IMR-90 (cell line): ENCODE measurements at regions not wholly inside any gene's neighbourhood (a gene's known extent, or its start where the extent isn't known, plus 50 kb on each side); places are given as distances from the start of the nearest gene placed in this dataset.

ENCODE experiments used
- ATAC-seq: fragments of 200-7000 bp; cut with Tn5 transposase; 2 replicates; pipeline ENCODE4 v1.9.1; 2020; ENCODE audit warnings: low read depth, mild to moderate bottlenecking, moderate library complexity
- BruUV-seq: library from RNA; stranded (reverse); fragments of 400-500 nt; replicated peaks from 2 replicates; lab custom pipeline; 2021; lab: Mats Ljungman, UMichigan
- CTCF ChIA-PET: fragments of 300-600 bp; formaldehyde crosslinking; extraction: SDS; loops from one replicate; lab custom pipeline; 2021; ENCODE audit warnings: antibody characterized with exemption; lab: Yijun Ruan, JAX
- POLR2A ChIA-PET: fragments of 300-600 bp; sonication (Branson Sonifier 250); formaldehyde crosslinking; loops from one replicate; lab custom pipeline; 2022; ENCODE audit warnings: antibody characterized with exemption; ENCODE audit not compliant: unreplicated experiment; lab: Charles Lee
- DNase-seq: peaks from one replicate; pipeline ENCODE4 v3.0.0; 2013
- H2AFZ ChIP-seq: replicated peaks from 2 replicates; pipeline ENCODE3; 2013; ENCODE audit warnings: low read length, mild to moderate bottlenecking; ENCODE audit not compliant: poor library complexity
- H2AK5ac ChIP-seq: 2 replicates; pipeline ENCODE4 v1.6.1; 2013; ENCODE audit warnings: low read depth, low read length, inconsistent platforms
- H2AK9ac ChIP-seq: replicated peaks from 2 replicates; pipeline ENCODE3; 2013; ENCODE audit warnings: mild to moderate bottlenecking, low read depth, low read length, moderate library complexity; ENCODE audit not compliant: poor library complexity
- H2BK120ac ChIP-seq: 2 replicates; pipeline ENCODE4 v1.6.1; 2013; ENCODE audit warnings: low read depth, low read length, inconsistent platforms
- H2BK15ac ChIP-seq: 3 replicates; pipeline ENCODE4 v1.6.1; 2013; ENCODE audit warnings: low read depth, low read length, inconsistent platforms
- H2BK20ac ChIP-seq: 2 replicates; pipeline ENCODE4 v1.6.1; 2013; ENCODE audit warnings: low read depth, mild to moderate bottlenecking, inconsistent platforms, low read length, moderate library complexity
- H2BK5ac ChIP-seq: 2 replicates; pipeline ENCODE4 v1.6.1; 2013; ENCODE audit warnings: mild to moderate bottlenecking, low read depth, low read length, inconsistent platforms; ENCODE audit not compliant: poor library complexity, severe bottlenecking
- H3K14ac ChIP-seq: replicated peaks from 2 replicates; pipeline ENCODE4 v1.6.1; 2013; ENCODE audit warnings: low read depth, low read length, inconsistent platforms
- H3K18ac ChIP-seq: 2 replicates; pipeline ENCODE4 v1.6.1; 2013; ENCODE audit warnings: low read depth, low read length, control low read depth
- H3K23ac ChIP-seq: 2 replicates; pipeline ENCODE4 v1.6.1; 2013; ENCODE audit warnings: low read depth, low read length, inconsistent platforms
- H3K27ac ChIP-seq: 2 replicates; pipeline ENCODE4 v1.5.1; 2013; ENCODE audit warnings: mild to moderate bottlenecking, control low read depth, low read length; ENCODE audit not compliant: insufficient read depth
- H3K27me3 ChIP-seq: 2 replicates; pipeline ENCODE4 v1.6.1; 2013; ENCODE audit warnings: low read length; ENCODE audit not compliant: control insufficient read depth, insufficient read depth
- H3K36me3 ChIP-seq: 2 replicates; pipeline ENCODE4 v1.6.1; 2013; ENCODE audit warnings: low read length, mixed read lengths; ENCODE audit not compliant: control insufficient read depth, insufficient read depth
- H3K4ac ChIP-seq: 2 replicates; pipeline ENCODE4 v1.6.1; 2013; ENCODE audit warnings: low read depth, low read length, inconsistent platforms
- H3K4me1 ChIP-seq: 2 replicates; pipeline ENCODE4 v1.6.1; 2013; ENCODE audit warnings: low read length, mixed read lengths; ENCODE audit not compliant: control insufficient read depth, insufficient read depth
- H3K4me2 ChIP-seq: 2 replicates; pipeline ENCODE4 v1.6.1; 2013; ENCODE audit warnings: low read depth, mild to moderate bottlenecking, control low read depth, low read length, moderate library complexity
- H3K4me3 ChIP-seq: 2 replicates; pipeline ENCODE4 v1.5.1; 2013; ENCODE audit warnings: low read depth, mild to moderate bottlenecking, control low read depth, low read length, moderate library complexity; ENCODE audit not compliant: insufficient read depth
- H3K56ac ChIP-seq: 2 replicates; pipeline ENCODE4 v1.6.1; 2013; ENCODE audit warnings: low read length, inconsistent platforms; ENCODE audit not compliant: insufficient read depth; ENCODE audit errors: extremely low read depth
- H3K79me1 ChIP-seq, 2 experiments: 2 replicates each; pipeline ENCODE4 v1.6.1; 2013; ENCODE audit warnings: low read length in 2 of 2, inconsistent platforms in 1 of 2, low read depth in 1 of 2
- H3K9ac ChIP-seq: 2 replicates; pipeline ENCODE4 v1.6.1; 2013; ENCODE audit warnings: low read depth, low read length, control low read depth
- H3K9me1 ChIP-seq: 2 replicates; pipeline ENCODE4 v1.6.1; 2013; ENCODE audit warnings: low read length, inconsistent platforms; ENCODE audit not compliant: insufficient read depth
- H3K9me3 ChIP-seq: 2 replicates; pipeline ENCODE4 v1.6.1; 2013; ENCODE audit warnings: low read length; ENCODE audit not compliant: control insufficient read depth, insufficient read depth
- H4K20me1 ChIP-seq: 2 replicates; pipeline ENCODE4 v1.6.1; 2013; ENCODE audit warnings: low read length, inconsistent platforms; ENCODE audit not compliant: insufficient read depth
- H4K5ac ChIP-seq: 2 replicates; pipeline ENCODE4 v1.6.1; 2013; ENCODE audit warnings: mild to moderate bottlenecking, low read depth, low read length, control low read depth
- H4K8ac ChIP-seq, 2 experiments: 2 replicates each; pipeline ENCODE4 v1.6.1; 2013; ENCODE audit warnings: low read depth in 2 of 2, low read length in 2 of 2, control low read depth in 1 of 2, inconsistent platforms in 1 of 2
- H4K91ac ChIP-seq: 2 replicates; pipeline ENCODE4 v1.6.1; 2013; ENCODE audit warnings: low read depth, low read length, inconsistent platforms; ENCODE audit not compliant: insufficient read depth
- BHLHE40 ChIP-seq: fragments of 150-350 bp; IDR thresholded peaks from 2 replicates; pipeline ENCODE4 v1.6.1; 2016; ENCODE audit warnings: mild to moderate bottlenecking, low read depth, low read length
- CEBPB ChIP-seq: IDR thresholded peaks from 2 replicates; pipeline ENCODE4 v1.6.1; 2012; ENCODE audit warnings: low read depth, low read length, improper control_type of control experiment
- ELK1 ChIP-seq: fragments of 150-350 bp; IDR thresholded peaks from 2 replicates; pipeline ENCODE4 v1.6.1; 2016; ENCODE audit warnings: low read depth, mild to moderate bottlenecking, low read length, moderate library complexity, borderline replicate concordance
- MAFK ChIP-seq: IDR thresholded peaks from 2 replicates; pipeline ENCODE4 v1.6.1; 2012; ENCODE audit warnings: low read depth, low read length, improper control_type of control experiment
- MAZ ChIP-seq: IDR thresholded peaks from 2 replicates; pipeline ENCODE4 v1.6.1; 2012; ENCODE audit warnings: low read depth, mild to moderate bottlenecking, low read length, improper control_type of control experiment, moderate library complexity, borderline replicate concordance
- MXI1 ChIP-seq: IDR thresholded peaks from 2 replicates; pipeline ENCODE4 v1.6.1; 2012; ENCODE audit warnings: low read depth, mild to moderate bottlenecking, low read length, moderate library complexity, borderline replicate concordance
- NFE2L2 ChIP-seq: fragments of 150-350 bp; IDR thresholded peaks from 2 replicates; pipeline ENCODE4 v1.6.1; 2016; ENCODE audit warnings: low read depth, mild to moderate bottlenecking, low read length
- POLR2A ChIP-seq: IDR thresholded peaks from 2 replicates; pipeline ENCODE4 v1.6.1; 2012; ENCODE audit warnings: mild to moderate bottlenecking, low read depth, low read length
- RAD21 ChIP-seq: IDR thresholded peaks from 2 replicates; pipeline ENCODE4 v1.6.1; 2012; ENCODE audit warnings: low read length, improper control_type of control experiment
- RCOR1 ChIP-seq: IDR thresholded peaks from 2 replicates; pipeline ENCODE4 v1.6.1; 2012; ENCODE audit warnings: mild to moderate bottlenecking, low read length, improper control_type of control experiment; ENCODE audit not compliant: insufficient replicate concordance
- RFX5 ChIP-seq: IDR thresholded peaks from 2 replicates; pipeline ENCODE4 v1.8.0; 2012; ENCODE audit warnings: low read depth, mild to moderate bottlenecking, low read length, moderate library complexity
- SMC3 ChIP-seq: fragments of 150-350 bp; IDR thresholded peaks from 2 replicates; pipeline ENCODE4 v1.6.1; 2016; ENCODE audit warnings: low read depth, mild to moderate bottlenecking, antibody characterized with exemption, low read length, moderate library complexity
- WGBS, 2 experiments: methylation state at CpG; one replicate each; pipeline versions ENCODE4 v1.1.5 to v1.1.7; 2013; ENCODE audit warnings: missing lambda C conversion rate in 2 of 2; ENCODE audit not compliant: insufficient read length in 1 of 2; ENCODE audit errors: extremely low coverage in 2 of 2; 5-methylcytosine and 5-hydroxymethylcytosine counted together
- dilution Hi-C: fragments of 300-500 bp; cut with HindIII; formaldehyde crosslinking; loops from one replicate; pipeline ENCODE4 v1.14.3; 2018; ENCODE audit warnings: low sequenced_read_pairs; ENCODE audit not compliant: unreplicated experiment
- in situ Hi-C: fragments of 300-500 bp; cut with MboI; formaldehyde crosslinking; loops from 3 replicates; pipeline ENCODE4 v1.14.3; 2019; ENCODE audit warnings: low sequenced_read_pairs, inconsistent platforms, mixed read lengths
- intact Hi-C: fragments of 100-400 bp; cut with micrococcal nuclease; formaldehyde crosslinking; loops from 2 replicates; pipeline ENCODE4 v1.10.0; 2022
- TF ChIP-seq, protein P1 (sequence below): conservative IDR thresholded peaks from 2 replicates; pipeline ENCODE4 v1.5.1; 2012; ENCODE audit warnings: mild to moderate bottlenecking, low read depth, low read length, improper control_type of control experiment
- TF ChIP-seq, protein P2 (sequence below): fragments of 150-350 bp; IDR thresholded peaks from 2 replicates; pipeline ENCODE4 v1.6.1; 2017; ENCODE audit warnings: mild to moderate bottlenecking, antibody characterized with exemption, low read length, low read depth

DNA sequence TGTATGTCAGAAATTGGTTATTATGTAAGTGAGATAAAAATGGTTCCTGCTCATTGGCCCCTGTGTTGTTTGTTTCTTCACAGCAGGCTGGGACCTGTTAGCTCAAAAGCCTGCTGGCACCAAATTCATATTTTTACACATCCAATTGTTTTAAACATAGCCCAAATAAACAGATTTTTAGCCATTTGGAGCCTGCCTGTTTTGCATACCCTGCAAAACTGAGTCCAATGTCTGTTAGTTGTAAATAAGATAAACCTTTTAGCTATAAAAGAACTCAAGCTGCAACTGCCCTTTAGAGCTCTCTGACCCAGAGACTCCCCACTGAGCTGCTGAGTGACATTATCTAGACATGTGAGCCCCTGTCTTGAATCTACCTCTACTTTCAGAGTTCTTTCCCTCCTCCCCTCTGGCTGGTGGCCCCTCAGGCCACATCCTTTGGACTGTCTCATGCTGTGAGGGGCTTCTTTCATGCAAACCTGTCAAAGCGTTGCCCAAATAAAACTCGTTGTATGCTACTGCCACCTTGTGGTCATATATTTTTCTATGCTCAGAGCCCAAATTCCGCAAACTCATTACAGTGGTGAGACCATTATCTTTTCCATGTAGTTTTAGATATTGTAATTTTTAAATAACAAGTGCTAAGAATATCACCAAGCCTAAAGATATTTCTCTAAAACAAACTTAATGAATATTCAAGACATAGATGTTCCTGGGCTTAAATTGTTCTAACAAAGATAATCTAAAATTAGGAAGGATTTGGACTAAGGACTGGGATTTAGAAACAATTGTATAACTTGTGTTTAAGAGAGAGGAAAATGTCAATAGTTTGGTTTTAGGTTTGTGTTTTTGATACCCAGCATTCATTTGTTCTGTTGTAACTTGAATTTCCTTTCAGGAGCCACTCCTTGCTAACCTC lies 337.9 kb downstream of the AACS start:
- no peaks in the 10 kb centered on the region for H4K20me1 ChIP-seq
- no peak for ATAC-seq
- H3K4me1 ChIP-seq: no peaks in the 10 kb centered on the region

More for the DNA sequence above, 337.9 kb downstream of the AACS start:
- TF ChIP-seq MAZ: no peak
- TF ChIP-seq, protein P1, sequence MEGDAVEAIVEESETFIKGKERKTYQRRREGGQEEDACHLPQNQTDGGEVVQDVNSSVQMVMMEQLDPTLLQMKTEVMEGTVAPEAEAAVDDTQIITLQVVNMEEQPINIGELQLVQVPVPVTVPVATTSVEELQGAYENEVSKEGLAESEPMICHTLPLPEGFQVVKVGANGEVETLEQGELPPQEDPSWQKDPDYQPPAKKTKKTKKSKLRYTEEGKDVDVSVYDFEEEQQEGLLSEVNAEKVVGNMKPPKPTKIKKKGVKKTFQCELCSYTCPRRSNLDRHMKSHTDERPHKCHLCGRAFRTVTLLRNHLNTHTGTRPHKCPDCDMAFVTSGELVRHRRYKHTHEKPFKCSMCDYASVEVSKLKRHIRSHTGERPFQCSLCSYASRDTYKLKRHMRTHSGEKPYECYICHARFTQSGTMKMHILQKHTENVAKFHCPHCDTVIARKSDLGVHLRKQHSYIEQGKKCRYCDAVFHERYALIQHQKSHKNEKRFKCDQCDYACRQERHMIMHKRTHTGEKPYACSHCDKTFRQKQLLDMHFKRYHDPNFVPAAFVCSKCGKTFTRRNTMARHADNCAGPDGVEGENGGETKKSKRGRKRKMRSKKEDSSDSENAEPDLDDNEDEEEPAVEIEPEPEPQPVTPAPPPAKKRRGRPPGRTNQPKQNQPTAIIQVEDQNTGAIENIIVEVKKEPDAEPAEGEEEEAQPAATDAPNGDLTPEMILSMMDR: peak; percentile 47
- TF ChIP-seq RAD21: peak; percentile 45
- TF ChIP-seq, protein P2, sequence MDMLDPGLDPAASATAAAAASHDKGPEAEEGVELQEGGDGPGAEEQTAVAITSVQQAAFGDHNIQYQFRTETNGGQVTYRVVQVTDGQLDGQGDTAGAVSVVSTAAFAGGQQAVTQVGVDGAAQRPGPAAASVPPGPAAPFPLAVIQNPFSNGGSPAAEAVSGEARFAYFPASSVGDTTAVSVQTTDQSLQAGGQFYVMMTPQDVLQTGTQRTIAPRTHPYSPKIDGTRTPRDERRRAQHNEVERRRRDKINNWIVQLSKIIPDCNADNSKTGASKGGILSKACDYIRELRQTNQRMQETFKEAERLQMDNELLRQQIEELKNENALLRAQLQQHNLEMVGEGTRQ: no peak
- no peak for TF ChIP-seq MAFK
- TF ChIP-seq RCOR1: no peak
- no peak for TF ChIP-seq ELK1
- peak; percentile 41 for TF ChIP-seq SMC3
- TF ChIP-seq MXI1: no peak
- TF ChIP-seq POLR2A: no peak
- no peak for TF ChIP-seq BHLHE40
- no peak for TF ChIP-seq RFX5
- TF ChIP-seq NFE2L2: no peak
- TF ChIP-seq CEBPB: no peak
- Histone ChIP-seq H3K18ac (no peak overlapping the region), H2BK15ac (no peak overlapping the region), H3K4me3 (no peak overlapping the region), H3K4ac (no peak overlapping the region), H3K27me3 (no peaks in the 10 kb centered on the region), H4K91ac (no peak overlapping the region), H2AK9ac (no peak overlapping the region), H3K56ac (no peak overlapping the region), H2BK20ac (no peak overlapping the region), H2AK5ac (no peak overlapping the region), H4K5ac (no peak overlapping the region), H3K36me3 (no peaks in the 10 kb centered on the region), H4K8ac (no peak overlapping the region), H2AFZ (no peak overlapping the region), H3K9ac (no peak overlapping the region), H3K14ac (no peak overlapping the region), H2BK5ac (no peak overlapping the region), H3K4me2 (no peak overlapping the region), H3K9me3 (peaks cover 10% of the 10 kb centered on the region), H2BK120ac (no peak overlapping the region), H3K79me1 (no peaks in the 10 kb centered on the region), H3K9me1 (no peaks in the 10 kb centered on the region), H3K23ac (no peak overlapping the region), H3K27ac (no peak overlapping the region)
- in situ Hi-C loops (loop anchor here (25.0 kb wide), 1 partner anchor 216 kb away; the partner anchor contains the start of gene TMEM132B), intact Hi-C loops (loop anchor here (1.0 kb wide), 1 partner anchor 220 kb away; no protein-coding TSS in a partner anchor), dilution Hi-C loops (no loop called here)
- no TSS peak for BruUV-seq
- no CpG with 5 or more reads among the region's 3 CpGs for WGBS, 2 experiments
- peak; percentile 6 for DNase-seq
- POLR2A ChIA-PET: no interaction called here
- CTCF ChIA-PET: no interaction called here
